GM10266 (cell line): ENCODE measurements at regions not wholly inside any gene's neighbourhood (a gene's known extent, or its start where the extent isn't known, plus 50 kb on each side); places are given as distances from the start of the nearest gene placed in this dataset.

Source experiments
- DNase-seq: peaks from one replicate; pipeline ENCODE4 v3.0.0; 2012; ENCODE audit errors: extremely low spot score
- CTCF ChIP-seq: IDR thresholded peaks from 2 replicates; pipeline ENCODE4 v1.5.1; 2012; ENCODE audit warnings: mild to moderate bottlenecking, low read depth; ENCODE audit not compliant: control insufficient read depth, insufficient read depth; ENCODE audit errors: missing control alignments

GRCh38 chr1:36722871-36723270, 240.2 kb upstream of the CSF3R start:
- TF ChIP-seq CTCF: no peak
- no peak for DNase-seq

- no peak for DNase-seq
Observed at GRCh38 chr1:36721261-36721660, 238.5 kb upstream of the CSF3R start.

GRCh38 chr1:36717431-36717830, 234.7 kb upstream of the CSF3R start:
- TF ChIP-seq CTCF: no peak
- DNase-seq: no peak

More at GRCh38 chr1:36721261-36721660, 238.5 kb upstream of the CSF3R start:
- TF ChIP-seq CTCF: no peak

- no peak for DNase-seq
- TF ChIP-seq CTCF: no peak
Observed at GRCh38 chr1:36715797-36716196, 233.1 kb upstream of the CSF3R start.

- no peak for TF ChIP-seq CTCF
- DNase-seq: no peak
Observed at GRCh38 chr1:36714301-36714700, 231.6 kb upstream of the CSF3R start.

GRCh38 chr1:36711480-36711879, 228.8 kb upstream of the CSF3R start:
- TF ChIP-seq CTCF: no peak
- DNase-seq: no peak

GRCh38 chr1:36710951-36711350, 228.2 kb upstream of the CSF3R start:
- no peak for TF ChIP-seq CTCF
- no peak for DNase-seq
